ENCODE measurements at regions not wholly inside any gene's neighbourhood (a gene's known extent, or its start where the extent isn't known, plus 50 kb on each side); places are given as distances from the start of the nearest gene placed in this dataset.

- peaks cover 22% of the 10 kb centered on the region for H3K27me3 ChIP-seq (ENCODE audit: low read length)
- no TSS peak for BruUV-seq (replicated peaks)
- no peak overlapping the region for H3K27ac ChIP-seq (ENCODE audit: low read length)
- no peaks in the 10 kb centered on the region for H3K9me3 ChIP-seq (ENCODE audit: low read length)
- H3K4me1 ChIP-seq (ENCODE audit: insufficient read depth, low read length) = no peaks in the 10 kb centered on the region
- H4K20me1 ChIP-seq (ENCODE audit: low read length) = no peaks in the 10 kb centered on the region
- CTCF ChIA-PET = no interaction called here
- no peak overlapping the region for H3K4me2 ChIP-seq (ENCODE audit: low read length)
- H3K4me3 ChIP-seq (ENCODE audit: low read length) = no peak overlapping the region
- no peak overlapping the region for H2AFZ ChIP-seq (ENCODE audit: low read length)
- POLR2A ChIA-PET (ENCODE audit: unreplicated experiment) = no interaction called here
- no peak for ATAC-seq
- no peaks in the 10 kb centered on the region for H3K36me3 ChIP-seq (ENCODE audit: low read depth, low read length)
- DNase-seq = no peak
- TF ChIP-seq EZH2 (IDR thresholded peaks at IDR 0.05; ENCODE audit: low read length, unreplicated experiment) (no peak), CTCF (conservative IDR thresholded peaks at IDR 0.05; ENCODE audit: low read depth, low read length) (no peak), EZH2phosphoT487 (IDR thresholded peaks at IDR 0.05; ENCODE audit: borderline replicate concordance, low read length) (no peak)
- no peaks in the 10 kb centered on the region for H3K9me2 ChIP-seq (replicated peaks; ENCODE audit: low read length)
- no peaks in the 10 kb centered on the region for H3F3A ChIP-seq (ENCODE audit: low read length, unreplicated experiment)
- no peaks in the 10 kb centered on the region for H3K79me2 ChIP-seq (ENCODE audit: low read length)
- no peak overlapping the region for H3K9ac ChIP-seq (ENCODE audit: low read length)
- intact Hi-C loops (cut with micrococcal nuclease) = no loop called here
Measured at GRCh38 chr6:167455371-167455770, 130.5 kb downstream of the TTLL2 start.

- Histone ChIP-seq H3K4me1 (ENCODE audit: insufficient read depth, low read length) (no peaks in the 10 kb centered on the region), H3K4me2 (ENCODE audit: low read length) (no peak overlapping the region), H3K27me3 (ENCODE audit: low read length) (peaks cover 21% of the 10 kb centered on the region), H3K27ac (ENCODE audit: low read length) (no peak overlapping the region), H3F3A (ENCODE audit: low read length, unreplicated experiment) (no peaks in the 10 kb centered on the region), H3K36me3 (ENCODE audit: low read depth, low read length) (no peaks in the 10 kb centered on the region), H3K79me2 (ENCODE audit: low read length) (no peaks in the 10 kb centered on the region), H3K9me2 (replicated peaks; ENCODE audit: low read length) (no peaks in the 10 kb centered on the region), H2AFZ (ENCODE audit: low read length) (no peak overlapping the region), H4K20me1 (ENCODE audit: low read length) (no peaks in the 10 kb centered on the region), H3K4me3 (ENCODE audit: low read length) (no peak overlapping the region), H3K9ac (ENCODE audit: low read length) (no peak overlapping the region), H3K9me3 (ENCODE audit: low read length) (no peaks in the 10 kb centered on the region)
- ATAC-seq (no peak), DNase-seq (no peak)
- no peak for TF ChIP-seq EZH2 (IDR thresholded peaks at IDR 0.05; ENCODE audit: low read length, unreplicated experiment)
- CTCF ChIA-PET = no interaction called here
- POLR2A ChIA-PET (ENCODE audit: unreplicated experiment) = no interaction called here
- intact Hi-C loops (cut with micrococcal nuclease) = no loop called here
- BruUV-seq (replicated peaks) = no TSS peak
Measured at GRCh38 chr6:167462514-167463312, 137.8 kb downstream of the TTLL2 start.

GRCh38 chr6:167464177-167464576 lies 139.3 kb downstream of the TTLL2 start:
- CTCF ChIA-PET = no interaction called here
- no peak for DNase-seq
- Histone ChIP-seq H3K9me3 (ENCODE audit: low read length) (no peaks in the 10 kb centered on the region), H2AFZ (ENCODE audit: low read length) (no peak overlapping the region), H3K9me2 (replicated peaks; ENCODE audit: low read length) (no peaks in the 10 kb centered on the region), H3K36me3 (ENCODE audit: low read depth, low read length) (no peaks in the 10 kb centered on the region), H3K4me3 (ENCODE audit: low read length) (no peak overlapping the region), H3K79me2 (ENCODE audit: low read length) (no peaks in the 10 kb centered on the region), H3F3A (ENCODE audit: low read length, unreplicated experiment) (no peaks in the 10 kb centered on the region), H3K4me1 (ENCODE audit: insufficient read depth, low read length) (no peaks in the 10 kb centered on the region), H3K4me2 (ENCODE audit: low read length) (no peak overlapping the region), H3K27me3 (ENCODE audit: low read length) (peaks cover 21% of the 10 kb centered on the region), H4K20me1 (ENCODE audit: low read length) (no peaks in the 10 kb centered on the region), H3K9ac (ENCODE audit: low read length) (no peak overlapping the region), H3K27ac (ENCODE audit: low read length) (no peak overlapping the region)
- BruUV-seq (replicated peaks) = no TSS peak
- ATAC-seq = no peak
- POLR2A ChIA-PET (ENCODE audit: unreplicated experiment) = no interaction called here
- intact Hi-C loops (cut with micrococcal nuclease) = no loop called here
- TF ChIP-seq EZH2 (IDR thresholded peaks at IDR 0.05; ENCODE audit: low read length, unreplicated experiment) (no peak), EZH2phosphoT487 (IDR thresholded peaks at IDR 0.05; ENCODE audit: borderline replicate concordance, low read length) (no peak), CTCF (conservative IDR thresholded peaks at IDR 0.05; ENCODE audit: low read depth, low read length) (no peak)
